COR-L47 (cell line): ENCODE measurements at regions not wholly inside any gene's neighbourhood (a gene's known extent, or its start where the extent isn't known, plus 50 kb on each side); places are given as distances from the start of the nearest gene placed in this dataset.

Source experiments
- DNase-seq: peaks from one replicate; lab custom pipeline; 2025; lab: John Stamatoyannopoulos, UW

GRCh38 chr14:25756876-25757275 lies 706.9 kb upstream of the STXBP6 start:
- DNase-seq, result no peak

GRCh38 chr14:25753130-25753529 lies 703.2 kb upstream of the STXBP6 start:
- DNase-seq, result no peak

GRCh38 chr14:25750436-25750835 lies 700.5 kb upstream of the STXBP6 start:
- DNase-seq, result no peak
